ENCODE measurements at regions not wholly inside any gene's neighbourhood (a gene's known extent, or its start where the extent isn't known, plus 50 kb on each side); places are given as distances from the start of the nearest gene placed in this dataset.
"Not testable (repeated sequence)": the region's sequence is repeated elsewhere in the genome, so short reads cannot be mapped to it uniquely, and the experiment has no call there.

GRCh38 chrX:93055264-93055663 lies 618.1 kb downstream of the NAP1L3 start:
- TF ChIP-seq SP1 (IDR thresholded peaks at IDR 0.05); CTCF (IDR thresholded peaks at IDR 0.05; ENCODE audit: low read depth, low read length, missing input control); MAX (IDR thresholded peaks at IDR 0.05); REST (IDR thresholded peaks at IDR 0.05): not testable (repeated sequence)

Data from liver (tissue), 3 donors.